Endothelial cell of umbilical vein (primary cell): ENCODE measurements at regions not wholly inside any gene's neighbourhood (a gene's known extent, or its start where the extent isn't known, plus 50 kb on each side); places are given as distances from the start of the nearest gene placed in this dataset.

ENCODE experiments used
- BruUV-seq: library from RNA; stranded (reverse); fragments of 400-500 nt; replicated peaks from 2 replicates; lab custom pipeline; 2021; lab: Mats Ljungman, UMichigan
- CTCF ChIA-PET: fragments of 300-600, 350-600 bp; sonication (Branson Sonifier 250); formaldehyde crosslinking; loops from one replicate; lab custom pipeline; 2021; ENCODE audit warnings: antibody characterized with exemption, inconsistent platforms; lab: Charles Lee
- POLR2A ChIA-PET: fragments of 300-600, 350-600 bp; sonication (Branson Sonifier 250); formaldehyde crosslinking; loops from one replicate; lab custom pipeline; 2021; ENCODE audit warnings: antibody characterized with exemption, inconsistent platforms; lab: Charles Lee
- DNase-seq: peaks from one replicate; pipeline ENCODE4 v3.0.0-alpha.2; 2011; ENCODE audit warnings: low read depth, low spot score
- FAIRE-seq: peaks from 2 replicates; lab custom pipeline; 2011; peaks lifted over from hg19 to GRCh38; lab: Jason Lieb, UNC
- H2AFZ ChIP-seq: 2 replicates; pipeline ENCODE4 v1.6.0; 2012; ENCODE audit warnings: low read depth, low read length, control low read depth, inconsistent platforms
- H3K27ac ChIP-seq: 2 replicates; pipeline ENCODE4 v1.5.1; 2011; ENCODE audit warnings: low read depth, mild to moderate bottlenecking, control low read depth, low read length, moderate library complexity; ENCODE audit not compliant: insufficient read depth
- H3K27me3 ChIP-seq, 2 experiments: 2 replicates each; pipeline versions ENCODE4 v1.6.0 to v1.6.1; 2011; ENCODE audit warnings: low read length in 2 of 2, mixed read lengths in 1 of 2; ENCODE audit not compliant: control insufficient read depth in 2 of 2, insufficient read depth in 2 of 2
- H3K36me3 ChIP-seq, 2 experiments: 2 replicates in 1 of 2; 3 replicates in 1 of 2; pipeline ENCODE4 v1.5.1; 2011; ENCODE audit warnings: low read length in 2 of 2, mild to moderate bottlenecking in 1 of 2, moderate library complexity in 1 of 2; ENCODE audit not compliant: control insufficient read depth in 2 of 2, insufficient read depth in 2 of 2; ENCODE audit errors: extremely low read depth in 1 of 2
- H3K4me1 ChIP-seq: 3 replicates; pipeline ENCODE4 v1.5.1; 2011; ENCODE audit warnings: mild to moderate bottlenecking, low read length; ENCODE audit not compliant: control insufficient read depth, insufficient read depth; ENCODE audit errors: extremely low read depth
- H3K4me2 ChIP-seq: 2 replicates; pipeline ENCODE4 v1.6.1; 2011; ENCODE audit warnings: low read length, control low read depth, mixed read lengths; ENCODE audit not compliant: insufficient read depth
- H3K4me3 ChIP-seq, 3 experiments: fragments of 200-600 bp in 1 of 3; sonication (generic), shearing (Covaris generic) in 1 of 3; replicated peaks in 1 of 3; 2 replicates each; pipeline ENCODE4 v1.5.1; 2011 to 2016; ENCODE audit warnings: control low read depth in 3 of 3, low read length in 3 of 3, mild to moderate bottlenecking in 2 of 3, inconsistent platforms in 1 of 3, low read depth in 1 of 3, moderate library complexity in 1 of 3; ENCODE audit not compliant: insufficient read depth in 1 of 3
- H3K79me2 ChIP-seq: 2 replicates; pipeline ENCODE4 v1.6.0; 2012; ENCODE audit warnings: low read length, inconsistent platforms; ENCODE audit not compliant: control insufficient read depth, insufficient read depth
- H3K9ac ChIP-seq: replicated peaks from 2 replicates; pipeline ENCODE3; 2011; ENCODE audit warnings: low read length, control low read depth; ENCODE audit not compliant: insufficient read depth; ENCODE audit errors: extremely low read depth
- H3K9me1 ChIP-seq: replicated peaks from 3 replicates; pipeline ENCODE4 v1.6.0; 2011; ENCODE audit warnings: mild to moderate bottlenecking, low read length; ENCODE audit not compliant: control insufficient read depth, insufficient read depth; ENCODE audit errors: extremely low read depth
- H3K9me3 ChIP-seq: replicated peaks from 2 replicates; pipeline ENCODE4 v1.5.1; 2012; ENCODE audit warnings: low read length, inconsistent platforms; ENCODE audit not compliant: control insufficient read depth, insufficient read depth
- H4K20me1 ChIP-seq: replicated peaks from 2 replicates; pipeline ENCODE3; 2011; ENCODE audit warnings: mild to moderate bottlenecking, low read length; ENCODE audit not compliant: control insufficient read depth, insufficient read depth; ENCODE audit errors: extremely low read depth
- EZH2 ChIP-seq: IDR thresholded peaks from 2 replicates; pipeline ENCODE4 v1.6.1; 2012; ENCODE audit warnings: borderline replicate concordance, low read depth, mild to moderate bottlenecking, moderate library complexity, low read length, inconsistent platforms; ENCODE audit not compliant: severe bottlenecking
- FOS ChIP-seq: IDR thresholded peaks from 2 replicates; pipeline ENCODE4 v1.6.1; 2011; ENCODE audit warnings: mild to moderate bottlenecking, low read length, moderate library complexity, borderline replicate concordance; ENCODE audit not compliant: insufficient read depth
- GATA2 ChIP-seq: IDR thresholded peaks from 2 replicates; pipeline ENCODE4 v1.7.0; 2011; ENCODE audit warnings: low read depth, mild to moderate bottlenecking, moderate library complexity, mixed read lengths, low read length; ENCODE audit not compliant: insufficient read length, insufficient read depth
- JUN ChIP-seq: IDR thresholded peaks from 2 replicates; pipeline ENCODE4 v1.6.1; 2011; ENCODE audit warnings: borderline replicate concordance, low read depth; ENCODE audit not compliant: insufficient read length, insufficient read depth
- MYC ChIP-seq: IDR thresholded peaks from one replicate; pipeline ENCODE4 v1.6.1; 2011; ENCODE audit warnings: mild to moderate bottlenecking, low read depth, low read length
- POLR2A ChIP-seq: IDR thresholded peaks from 2 replicates; pipeline ENCODE4 v1.6.1; 2012; ENCODE audit warnings: low read depth, mild to moderate bottlenecking, control low read depth, low read length
- POLR2AphosphoS5 ChIP-seq: IDR thresholded peaks from 2 replicates; pipeline ENCODE4 v1.6.1; 2012; ENCODE audit warnings: low read depth, mild to moderate bottlenecking, control low read depth, low read length, moderate library complexity; ENCODE audit not compliant: insufficient read depth
- dilution Hi-C: fragments of 300-500 bp; cut with MboI; formaldehyde crosslinking; loops from one replicate; pipeline ENCODE4 v1.15.0; 2019; ENCODE audit warnings: low sequenced_read_pairs; ENCODE audit not compliant: extremely low pct_ligation_motif_present
- intact Hi-C: fragments of 100-400 bp; cut with micrococcal nuclease; formaldehyde crosslinking; loops from one replicate; pipeline ENCODE4 v1.10.0; 2022
- TF ChIP-seq, protein P1 (sequence below), 2 donors: IDR thresholded peaks; 1 replicate in 1 of 2; 2 replicates in 1 of 2; pipeline ENCODE4 v1.5.1; 2011; ENCODE audit warnings: low read length in 2 of 2, mild to moderate bottlenecking in 2 of 2, moderate library complexity in 2 of 2, control low read depth in 1 of 2, inconsistent platforms in 1 of 2, low read depth in 1 of 2; ENCODE audit not compliant: insufficient read depth in 1 of 2; ENCODE audit errors: extremely low read depth in 1 of 2
- TF ChIP-seq, protein P2 (sequence below): IDR thresholded peaks from 2 replicates; pipeline ENCODE4 v1.6.1; 2011; ENCODE audit not compliant: insufficient read depth, insufficient read length

DNA sequence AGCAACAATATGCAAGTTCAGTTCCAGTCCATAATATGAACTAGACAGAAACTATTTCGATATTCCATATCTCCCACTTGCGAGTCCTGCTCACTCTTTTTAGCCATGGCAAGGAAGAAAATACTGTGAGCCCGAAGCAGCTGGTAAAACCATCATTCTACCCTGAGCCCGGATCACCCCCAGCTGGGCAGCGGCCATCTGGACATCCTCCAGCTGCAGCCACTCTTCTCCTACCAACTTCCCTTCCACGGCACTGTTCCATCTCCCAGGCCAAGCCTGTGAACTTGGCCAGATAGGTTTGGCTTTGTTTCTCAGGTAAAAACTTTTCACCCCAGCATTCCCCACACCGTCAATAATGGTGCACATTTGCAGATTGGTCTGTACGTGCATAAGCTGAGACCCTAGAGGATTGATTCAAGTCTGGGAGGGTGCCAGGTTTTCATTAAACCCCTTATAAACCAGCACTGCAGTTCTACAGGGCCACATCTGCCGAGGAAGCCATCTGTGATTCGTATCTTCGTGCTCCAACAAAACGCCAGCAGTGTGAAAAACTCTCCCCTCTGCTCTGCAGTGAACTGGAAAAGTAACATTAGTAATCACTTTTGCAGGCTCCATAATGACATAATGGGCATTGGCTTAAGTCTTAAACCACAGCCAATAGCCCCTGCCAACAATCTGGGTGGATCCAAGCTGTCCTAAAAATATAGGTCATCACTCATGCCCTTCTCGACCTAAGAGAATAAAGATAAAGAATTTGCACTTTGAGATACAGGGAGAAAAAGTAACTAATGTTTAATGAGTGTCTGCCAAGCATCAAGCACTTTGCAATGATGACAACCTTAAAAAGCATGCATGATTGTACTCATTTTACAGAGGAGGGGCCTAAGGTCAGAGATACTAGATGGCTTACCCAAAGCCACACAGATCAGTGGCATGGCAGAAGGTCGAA lies 205.1 kb downstream of the PLPP3 start:
- Histone ChIP-seq H3K4me3 (no peak overlapping the region), H3K79me2 (no peaks in the 10 kb centered on the region), H3K27me3 (no peaks in the 10 kb centered on the region), H3K27ac (no peak overlapping the region), H4K20me1 (no peaks in the 10 kb centered on the region), H3K4me1 (no peaks in the 10 kb centered on the region), H3K36me3 (no peaks in the 10 kb centered on the region), H2AFZ (no peak overlapping the region), H3K9ac (no peak overlapping the region), H3K4me2 (no peak overlapping the region), H3K9me1 (no peaks in the 10 kb centered on the region), H3K9me3 (no peaks in the 10 kb centered on the region)
- intact Hi-C loops, result no loop called here
- FAIRE-seq (no peak), DNase-seq (no peak)
- POLR2A ChIA-PET, result no interaction called here
- CTCF ChIA-PET, result no interaction called here
- no TSS peak for BruUV-seq
- TF ChIP-seq EZH2, result no peak
- TF ChIP-seq, protein P1, sequence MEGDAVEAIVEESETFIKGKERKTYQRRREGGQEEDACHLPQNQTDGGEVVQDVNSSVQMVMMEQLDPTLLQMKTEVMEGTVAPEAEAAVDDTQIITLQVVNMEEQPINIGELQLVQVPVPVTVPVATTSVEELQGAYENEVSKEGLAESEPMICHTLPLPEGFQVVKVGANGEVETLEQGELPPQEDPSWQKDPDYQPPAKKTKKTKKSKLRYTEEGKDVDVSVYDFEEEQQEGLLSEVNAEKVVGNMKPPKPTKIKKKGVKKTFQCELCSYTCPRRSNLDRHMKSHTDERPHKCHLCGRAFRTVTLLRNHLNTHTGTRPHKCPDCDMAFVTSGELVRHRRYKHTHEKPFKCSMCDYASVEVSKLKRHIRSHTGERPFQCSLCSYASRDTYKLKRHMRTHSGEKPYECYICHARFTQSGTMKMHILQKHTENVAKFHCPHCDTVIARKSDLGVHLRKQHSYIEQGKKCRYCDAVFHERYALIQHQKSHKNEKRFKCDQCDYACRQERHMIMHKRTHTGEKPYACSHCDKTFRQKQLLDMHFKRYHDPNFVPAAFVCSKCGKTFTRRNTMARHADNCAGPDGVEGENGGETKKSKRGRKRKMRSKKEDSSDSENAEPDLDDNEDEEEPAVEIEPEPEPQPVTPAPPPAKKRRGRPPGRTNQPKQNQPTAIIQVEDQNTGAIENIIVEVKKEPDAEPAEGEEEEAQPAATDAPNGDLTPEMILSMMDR (IDR thresholded peaks at IDR 0.05; ENCODE audit: extremely low read depth in 1 of 2, insufficient read depth in 1 of 2, low read depth in 1 of 2, low read length in 2 of 2), result no peak
- TF ChIP-seq GATA2, result no peak
- TF ChIP-seq, protein P2, sequence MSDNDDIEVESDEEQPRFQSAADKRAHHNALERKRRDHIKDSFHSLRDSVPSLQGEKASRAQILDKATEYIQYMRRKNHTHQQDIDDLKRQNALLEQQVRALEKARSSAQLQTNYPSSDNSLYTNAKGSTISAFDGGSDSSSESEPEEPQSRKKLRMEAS, result no peak
- no peak for TF ChIP-seq POLR2AphosphoS5
- TF ChIP-seq MYC, result no peak
- no peak for TF ChIP-seq POLR2A
- TF ChIP-seq FOS, result no peak
- no peak for TF ChIP-seq JUN
- dilution Hi-C loops, result no loop called here
